ENCODE measurements at regions not wholly inside any gene's neighbourhood (a gene's known extent, or its start where the extent isn't known, plus 50 kb on each side); places are given as distances from the start of the nearest gene placed in this dataset.
A peak's percentile ranks its signal among the peaks of the same experiment; 100 is the strongest.

DNA sequence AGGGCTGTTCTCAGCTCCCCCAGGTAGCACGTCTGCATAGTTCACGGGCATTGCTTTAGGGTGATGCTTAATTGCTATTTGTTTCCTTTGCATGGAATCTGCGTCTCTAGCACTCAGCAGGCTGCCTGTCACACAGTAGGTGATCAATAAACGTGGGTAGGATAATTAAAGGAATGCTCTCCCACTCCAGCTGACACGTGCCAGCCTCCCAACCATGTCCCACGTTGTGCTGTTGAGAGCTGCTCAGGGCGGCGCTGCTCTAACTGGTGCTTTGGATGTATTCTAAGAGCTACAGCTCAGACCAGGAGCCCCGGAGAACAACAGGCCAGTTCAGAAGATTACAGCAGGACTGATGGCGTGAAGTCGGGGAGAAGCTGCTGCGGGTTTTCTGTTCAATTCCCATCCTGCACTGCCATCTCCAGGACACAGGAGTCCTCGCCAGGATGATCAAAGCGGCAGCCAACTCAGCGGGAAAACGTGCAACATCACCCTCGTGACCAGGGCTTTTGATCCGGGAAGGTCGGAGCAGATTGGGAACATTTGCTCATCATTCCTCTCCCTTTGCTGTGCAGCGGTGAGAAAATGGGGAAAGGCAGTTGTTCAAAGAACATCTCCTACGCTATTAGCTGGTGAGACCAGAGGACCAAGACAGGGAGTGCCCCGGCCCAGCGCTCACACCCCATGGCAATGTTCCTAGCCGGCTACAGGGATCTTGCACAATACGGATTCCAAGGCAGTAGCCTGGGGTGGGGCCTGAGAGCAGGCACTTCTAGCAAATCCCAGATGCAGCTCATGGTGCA is 50.5 kb upstream of the FOXK1 start:
- TF ChIP-seq, protein P1, sequence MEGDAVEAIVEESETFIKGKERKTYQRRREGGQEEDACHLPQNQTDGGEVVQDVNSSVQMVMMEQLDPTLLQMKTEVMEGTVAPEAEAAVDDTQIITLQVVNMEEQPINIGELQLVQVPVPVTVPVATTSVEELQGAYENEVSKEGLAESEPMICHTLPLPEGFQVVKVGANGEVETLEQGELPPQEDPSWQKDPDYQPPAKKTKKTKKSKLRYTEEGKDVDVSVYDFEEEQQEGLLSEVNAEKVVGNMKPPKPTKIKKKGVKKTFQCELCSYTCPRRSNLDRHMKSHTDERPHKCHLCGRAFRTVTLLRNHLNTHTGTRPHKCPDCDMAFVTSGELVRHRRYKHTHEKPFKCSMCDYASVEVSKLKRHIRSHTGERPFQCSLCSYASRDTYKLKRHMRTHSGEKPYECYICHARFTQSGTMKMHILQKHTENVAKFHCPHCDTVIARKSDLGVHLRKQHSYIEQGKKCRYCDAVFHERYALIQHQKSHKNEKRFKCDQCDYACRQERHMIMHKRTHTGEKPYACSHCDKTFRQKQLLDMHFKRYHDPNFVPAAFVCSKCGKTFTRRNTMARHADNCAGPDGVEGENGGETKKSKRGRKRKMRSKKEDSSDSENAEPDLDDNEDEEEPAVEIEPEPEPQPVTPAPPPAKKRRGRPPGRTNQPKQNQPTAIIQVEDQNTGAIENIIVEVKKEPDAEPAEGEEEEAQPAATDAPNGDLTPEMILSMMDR (IDR thresholded peaks at IDR 0.05 in 8 of 11, conservative IDR thresholded peaks at IDR 0.05 in 3 of 11) = peak in 9 of 11 experiments; percentile 38 to 66 (median 55)
- TF ChIP-seq POLR2A (IDR thresholded peaks at IDR 0.05) (no peak), POLR2AphosphoS5 (IDR thresholded peaks at IDR 0.05) (peak in 1 of 3 donors; percentile 5)
